Hepatocyte (in vitro differentiated cells): ENCODE measurements at regions not wholly inside any gene's neighbourhood (a gene's known extent, or its start where the extent isn't known, plus 50 kb on each side); places are given as distances from the start of the nearest gene placed in this dataset.

Experiments
- CTCF ChIP-seq: fragments of 200-600 bp; sonication (generic); IDR thresholded peaks from 2 replicates; pipeline ENCODE4 v1.5.1; 2016; ENCODE audit warnings: antibody characterized with exemption, mild to moderate bottlenecking; ENCODE audit not compliant: poor library complexity
- EZH2 ChIP-seq: fragments of 200-600 bp; sonication (generic); IDR thresholded peaks from 2 replicates; pipeline ENCODE4 v1.6.1; 2016; ENCODE audit warnings: antibody characterized with exemption, mild to moderate bottlenecking, borderline replicate concordance
- EZH2phosphoT487 ChIP-seq: fragments of 200-600 bp; sonication (generic); IDR thresholded peaks from one replicate; pipeline ENCODE4 v1.6.1; 2018; ENCODE audit warnings: antibody characterized with exemption, mild to moderate bottlenecking, low read depth, moderate library complexity; ENCODE audit not compliant: unreplicated experiment, severe bottlenecking

- no peak for TF ChIP-seq CTCF
- no peak for TF ChIP-seq EZH2phosphoT487
- no peak for TF ChIP-seq EZH2
Measured at GRCh38 chr9:34876096-34876495, 82.0 kb upstream of the PHF24 start.
